CD14-positive monocyte (primary cell): ENCODE measurements at regions not wholly inside any gene's neighbourhood (a gene's known extent, or its start where the extent isn't known, plus 50 kb on each side); places are given as distances from the start of the nearest gene placed in this dataset.

Experiments used
- DNase-seq, 3 donors: peaks; one replicate each; pipeline ENCODE4 v3.0.0-alpha.2; 2011 to 2022
- H2AFZ ChIP-seq: 2 replicates; pipeline ENCODE4 v1.6.0; 2012; ENCODE audit warnings: mild to moderate bottlenecking, low read depth, low read length, inconsistent platforms; ENCODE audit not compliant: insufficient read depth, poor library complexity, severe bottlenecking
- H3K27ac ChIP-seq, 2 donors: 1 replicate in 1 of 2; 2 replicates in 1 of 2; pipeline ENCODE4 v1.5.1; 2012 to 2013; ENCODE audit warnings: low read length in 2 of 2, control low read depth in 1 of 2, inconsistent platforms in 1 of 2, low read depth in 1 of 2, mild to moderate bottlenecking in 1 of 2
- H3K27me3 ChIP-seq, 2 donors: one replicate each; pipeline versions ENCODE4 v1.6.0 to v1.6.1; 2011 to 2013; ENCODE audit warnings: low read length in 2 of 2; ENCODE audit not compliant: control insufficient read depth in 2 of 2, insufficient read depth in 2 of 2
- H3K36me3 ChIP-seq, 2 donors: replicated peaks in 1 of 2; 1 replicate in 1 of 2; 2 replicates in 1 of 2; pipeline versions ENCODE4 v1.5.1 to v1.6.1; 2012 to 2013; ENCODE audit warnings: low read length in 2 of 2, control low read depth in 1 of 2, inconsistent platforms in 1 of 2, mild to moderate bottlenecking in 1 of 2; ENCODE audit not compliant: insufficient read depth in 2 of 2, control insufficient read depth in 1 of 2
- H3K4me1 ChIP-seq, 2 donors: 1 replicate in 1 of 2; 2 replicates in 1 of 2; pipeline versions ENCODE4 v1.5.1 to v1.6.1; 2012 to 2013; ENCODE audit warnings: low read length in 2 of 2, control low read depth in 1 of 2, inconsistent platforms in 1 of 2, mild to moderate bottlenecking in 1 of 2, moderate library complexity in 1 of 2; ENCODE audit not compliant: insufficient read depth in 2 of 2, control insufficient read depth in 1 of 2
- H3K4me2 ChIP-seq: replicated peaks from 2 replicates; pipeline ENCODE3; 2012; ENCODE audit warnings: low read length, moderate library complexity, mild to moderate bottlenecking; ENCODE audit not compliant: poor library complexity, severe bottlenecking; ENCODE audit errors: extremely low read depth
- H3K4me3 ChIP-seq, 3 experiments: fragments of 200-600 bp in 1 of 3; sonication (generic) in 1 of 3; replicated peaks in 1 of 3; 1 replicate in 2 of 3; 2 replicates in 1 of 3; pipeline ENCODE4 v1.5.1; 2011 to 2013; ENCODE audit warnings: low read length in 3 of 3, mild to moderate bottlenecking in 3 of 3, control low read depth in 2 of 3, low read depth in 2 of 3, inconsistent platforms in 1 of 3, moderate library complexity in 1 of 3
- H3K79me2 ChIP-seq: 2 replicates; pipeline ENCODE4 v1.6.0; 2012; ENCODE audit warnings: mild to moderate bottlenecking, control low read depth, inconsistent platforms, low read length, moderate library complexity; ENCODE audit not compliant: insufficient read depth
- H3K9ac ChIP-seq: 2 replicates; pipeline ENCODE4 v1.6.0; 2017; ENCODE audit warnings: low read length, mild to moderate bottlenecking; ENCODE audit not compliant: insufficient read depth, poor library complexity, severe bottlenecking
- H3K9me3 ChIP-seq, 2 donors: replicated peaks in 1 of 2; 1 replicate in 1 of 2; 2 replicates in 1 of 2; pipeline versions ENCODE4 v1.5.1 to v1.6.1; 2012 to 2013; ENCODE audit warnings: low read length in 2 of 2, control low read depth in 1 of 2; ENCODE audit not compliant: control insufficient read depth in 1 of 2, insufficient read depth in 1 of 2
- H4K20me1 ChIP-seq: 2 replicates; pipeline ENCODE4 v1.6.0; 2012; ENCODE audit warnings: mild to moderate bottlenecking, low read length, control low read depth, moderate library complexity; ENCODE audit not compliant: insufficient read depth
- H3K27ac Mint-ChIP-seq, 7 donors: one replicate each; pipeline ENCODE4 v1.8.0; 2020; ENCODE audit warnings: mild to moderate bottlenecking in 7 of 7, mixed read lengths in 7 of 7, moderate library complexity in 6 of 7, inconsistent platforms in 2 of 7
- H3K27me3 Mint-ChIP-seq, 3 donors: one replicate each; pipeline ENCODE4 v1.8.0; 2021 to 2022; ENCODE audit warnings: low read depth in 3 of 3, mild to moderate bottlenecking in 3 of 3, mixed read lengths in 3 of 3, moderate library complexity in 3 of 3, inconsistent platforms in 1 of 3
- H3K36me3 Mint-ChIP-seq, 2 donors: one replicate each; pipeline ENCODE4 v1.8.0; 2020; ENCODE audit warnings: mixed read lengths in 2 of 2, inconsistent platforms in 1 of 2, mild to moderate bottlenecking in 1 of 2
- H3K4me1 Mint-ChIP-seq: one replicate; pipeline ENCODE4 v1.8.0; 2020; ENCODE audit warnings: mild to moderate bottlenecking, mixed read lengths
- H3K4me3 Mint-ChIP-seq, 2 donors: one replicate each; pipeline ENCODE4 v1.8.0; 2020; ENCODE audit warnings: mild to moderate bottlenecking in 2 of 2, mixed read lengths in 2 of 2, moderate library complexity in 1 of 2
- H3K9me3 Mint-ChIP-seq, 7 donors: one replicate each; pipeline ENCODE4 v1.8.0; 2020 to 2022; ENCODE audit warnings: mixed read lengths in 7 of 7, mild to moderate bottlenecking in 6 of 7, moderate library complexity in 6 of 7, inconsistent platforms in 2 of 7
- CTCF ChIP-seq: fragments of 200-600 bp; IDR thresholded peaks from one replicate; pipeline ENCODE4 v1.8.0; 2022; ENCODE audit warnings: antibody characterized with exemption, mild to moderate bottlenecking
- WGBS: methylation state at CpG from one replicate; pipeline ENCODE4 v1.1.5; 2013; ENCODE audit warnings: missing lambda C conversion rate; ENCODE audit not compliant: insufficient coverage; 5-methylcytosine and 5-hydroxymethylcytosine counted together
- intact Hi-C, 2 donors: fragments of 100-400 bp; cut with micrococcal nuclease; formaldehyde crosslinking; loops; one replicate each; pipeline versions ENCODE4 v1.15.0 to v1.15.1; 2023

DNA sequence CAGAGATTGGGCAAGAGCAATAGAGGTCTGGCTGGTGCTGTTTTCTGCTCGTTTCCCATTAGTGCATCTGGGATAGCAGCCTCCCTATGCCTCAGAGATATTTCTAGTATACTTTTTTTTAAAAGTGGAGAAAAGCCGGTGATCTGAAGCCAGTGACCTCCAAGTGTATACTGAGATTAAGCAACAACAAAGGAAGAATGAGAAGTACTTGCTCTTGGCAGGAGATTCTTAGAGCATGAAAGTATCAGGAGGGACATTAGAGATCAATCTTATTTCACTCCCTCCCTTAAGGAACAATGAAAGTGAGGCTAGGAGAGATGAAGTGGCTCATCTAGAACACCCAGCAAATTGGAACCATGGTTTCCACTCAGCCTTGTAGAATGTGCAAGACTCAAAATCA is 423.3 kb downstream of the SOX2 start:
- TF ChIP-seq CTCF, result no peak
- no peak for DNase-seq

DNA sequence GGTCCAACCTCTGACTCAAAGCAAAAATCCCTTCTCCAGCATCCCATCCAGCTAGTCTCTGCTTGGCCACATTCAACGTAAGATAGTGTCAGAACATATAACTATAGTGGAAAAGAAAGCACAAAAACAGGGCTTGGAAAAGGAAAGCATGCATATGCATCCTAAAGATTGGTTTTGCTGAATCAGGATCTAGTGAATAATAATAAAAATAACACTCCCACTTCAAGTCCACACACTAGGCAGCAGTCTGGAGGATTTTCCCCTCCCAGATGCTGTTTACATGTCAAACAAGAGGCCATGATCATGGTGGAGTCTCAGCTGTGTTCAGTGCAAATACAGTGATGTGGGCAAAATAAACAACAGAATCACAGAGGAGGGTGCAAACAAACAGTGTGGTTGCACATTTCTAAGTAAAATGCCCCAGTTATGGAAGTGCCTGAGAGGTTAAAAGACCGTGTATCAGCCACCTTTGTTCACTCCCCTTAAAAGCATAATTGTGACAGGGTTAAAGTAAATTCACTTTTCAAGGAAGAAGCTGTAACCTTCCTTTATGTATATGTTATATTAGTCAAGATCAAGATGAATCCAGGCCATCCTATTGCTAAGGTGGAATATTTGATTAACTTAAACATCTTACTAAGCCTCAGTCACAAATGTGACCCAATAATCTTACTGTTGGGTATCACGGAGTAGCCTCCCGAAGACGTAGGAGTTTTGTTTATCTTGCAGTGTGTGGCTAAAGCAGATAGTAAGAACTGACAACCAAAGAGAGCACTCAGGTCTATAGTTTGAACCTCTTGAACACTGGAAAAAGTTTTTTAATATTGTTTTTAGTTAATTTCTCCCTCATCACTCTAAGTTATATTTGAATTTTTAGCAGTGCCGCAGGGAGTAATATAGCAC is 424.5 kb downstream of the SOX2 start:
- no peak overlapping the region for H3K27ac Mint-ChIP-seq
- H3K4me3 ChIP-seq, result no peak overlapping the region
- no peaks in the 10 kb centered on the region for H3K27me3 Mint-ChIP-seq
- no peak overlapping the region for H3K27ac ChIP-seq
- no peak overlapping the region for H3K9ac ChIP-seq
- H3K27me3 ChIP-seq, result no peaks in the 10 kb centered on the region
- no peaks in the 10 kb centered on the region for H3K79me2 ChIP-seq
- no peaks in the 10 kb centered on the region for H3K36me3 ChIP-seq
- no peak overlapping the region for H3K4me2 ChIP-seq
- no peaks in the 10 kb centered on the region for H3K4me1 ChIP-seq
- DNase-seq, result no peak
- no CpG with 5 or more reads among the region's 6 CpGs for WGBS
- no peaks in the 10 kb centered on the region for H3K4me1 Mint-ChIP-seq
- no peaks in the 10 kb centered on the region for H3K9me3 ChIP-seq
- H2AFZ ChIP-seq, result no peak overlapping the region
- intact Hi-C loops, result no loop called here
- H3K4me3 Mint-ChIP-seq, result no peak overlapping the region
- no peak for TF ChIP-seq CTCF
- H3K36me3 Mint-ChIP-seq, result no peaks in the 10 kb centered on the region
- H3K9me3 Mint-ChIP-seq, result peaks cover 0 to 4% (median 0%) of the 10 kb centered on the region in 7 donors
- no peaks in the 10 kb centered on the region for H4K20me1 ChIP-seq

More for the DNA sequence above, 423.3 kb downstream of the SOX2 start:
- Mint-ChIP-seq H3K27me3 (no peaks in the 10 kb centered on the region), H3K4me3 (no peak overlapping the region), H3K4me1 (no peaks in the 10 kb centered on the region), H3K9me3 (peaks cover 0 to 4% (median 0%) of the 10 kb centered on the region in 7 donors), H3K27ac (no peak overlapping the region), H3K36me3 (no peaks in the 10 kb centered on the region)
- Histone ChIP-seq H3K4me1 (no peaks in the 10 kb centered on the region), H3K4me2 (no peak overlapping the region), H3K36me3 (no peaks in the 10 kb centered on the region), H3K27ac (no peak overlapping the region), H3K4me3 (no peak overlapping the region), H4K20me1 (no peaks in the 10 kb centered on the region), H3K79me2 (no peaks in the 10 kb centered on the region), H3K9ac (no peak overlapping the region), H3K27me3 (no peaks in the 10 kb centered on the region), H2AFZ (no peak overlapping the region), H3K9me3 (no peaks in the 10 kb centered on the region)
- WGBS, result no CpG with 5 or more reads among the region's 2 CpGs
- intact Hi-C loops, result no loop called here
